NCI-H748 (cell line): ENCODE measurements at regions not wholly inside any gene's neighbourhood (a gene's known extent, or its start where the extent isn't known, plus 50 kb on each side); places are given as distances from the start of the nearest gene placed in this dataset.

ENCODE experiments used
- DNase-seq: peaks from one replicate; lab custom pipeline; 2025; ENCODE audit not compliant: unreplicated experiment; lab: John Stamatoyannopoulos, UW

- no peak for DNase-seq
These were observed 106.5 kb downstream of the LYZL1 start for GRCh38 chr10:29395409-29395808.

- no peak for DNase-seq
These were observed 108.4 kb downstream of the LYZL1 start for GRCh38 chr10:29397221-29397620.

- no peak for DNase-seq
These were observed 114.3 kb downstream of the LYZL1 start for GRCh38 chr10:29403208-29403607.

- DNase-seq = peak; percentile 1
These were observed 118.5 kb downstream of the LYZL1 start for GRCh38 chr10:29407280-29407858.
